ENCODE measurements at regions not wholly inside any gene's neighbourhood (a gene's known extent, or its start where the extent isn't known, plus 50 kb on each side); places are given as distances from the start of the nearest gene placed in this dataset.
"Not testable (repeated sequence)": the region's sequence is repeated elsewhere in the genome, so short reads cannot be mapped to it uniquely, and the experiment has no call there.

DNA sequence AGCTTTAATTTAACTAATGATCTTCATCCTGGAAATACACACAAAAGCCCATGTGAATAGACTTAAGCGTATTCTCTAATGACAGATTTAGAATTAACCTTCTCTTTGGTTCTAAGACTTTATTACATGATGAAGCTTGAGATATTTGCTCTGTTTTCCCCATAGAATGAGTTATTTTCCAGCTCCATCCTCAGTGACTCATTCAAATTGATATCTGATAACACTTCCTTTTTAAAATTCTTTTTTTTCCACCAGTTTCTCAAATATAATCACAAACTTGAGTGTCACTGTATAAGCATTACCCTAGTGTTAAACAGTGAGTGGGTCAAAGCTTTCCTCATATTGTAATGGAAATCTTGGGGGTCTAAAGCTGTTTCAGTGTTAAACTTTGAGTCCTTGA lies 535.8 kb downstream of the KCNA4 start:
- no peak for DNase-seq

DNA sequence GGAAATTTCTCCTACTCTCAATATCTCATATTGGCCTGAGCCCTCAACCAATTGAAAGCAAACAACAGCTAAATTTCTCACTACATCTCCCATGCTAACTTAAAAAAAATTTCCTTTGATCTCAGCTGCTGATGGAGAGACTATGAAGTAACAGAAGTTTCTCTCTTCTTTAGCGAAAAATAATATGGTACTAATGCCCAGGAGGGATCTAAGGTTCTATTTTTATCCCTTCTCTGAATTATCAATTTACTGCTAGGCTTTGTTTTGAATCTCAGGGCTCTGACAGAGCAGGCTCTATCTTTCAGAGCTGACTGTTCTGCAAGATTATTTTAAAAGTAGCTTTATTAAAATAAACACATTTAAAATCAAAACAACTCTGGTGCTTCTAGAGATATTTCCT lies 558.6 kb downstream of the KCNA4 start:
- no peak for DNase-seq

DNA sequence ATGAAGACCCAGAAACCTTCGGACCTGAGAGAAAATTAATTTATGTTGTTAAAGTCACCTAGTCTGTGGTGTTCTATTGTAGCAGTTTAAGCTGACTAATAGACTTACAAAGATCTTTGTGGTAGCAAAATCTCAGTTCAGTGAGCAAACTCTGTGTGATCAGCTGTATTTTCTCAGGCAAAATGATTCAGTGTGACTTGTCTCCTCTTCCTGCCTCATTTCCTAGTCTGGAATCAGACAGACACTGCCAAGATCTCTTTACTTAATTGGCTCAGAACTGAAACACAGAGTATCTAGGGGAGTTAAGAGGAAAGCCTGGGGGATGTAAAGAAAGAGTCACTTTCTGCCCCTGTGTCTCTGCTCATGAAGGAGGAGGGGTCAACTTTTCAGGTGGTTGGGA lies 564.7 kb downstream of the KCNA4 start:
- DNase-seq: no peak

DNA sequence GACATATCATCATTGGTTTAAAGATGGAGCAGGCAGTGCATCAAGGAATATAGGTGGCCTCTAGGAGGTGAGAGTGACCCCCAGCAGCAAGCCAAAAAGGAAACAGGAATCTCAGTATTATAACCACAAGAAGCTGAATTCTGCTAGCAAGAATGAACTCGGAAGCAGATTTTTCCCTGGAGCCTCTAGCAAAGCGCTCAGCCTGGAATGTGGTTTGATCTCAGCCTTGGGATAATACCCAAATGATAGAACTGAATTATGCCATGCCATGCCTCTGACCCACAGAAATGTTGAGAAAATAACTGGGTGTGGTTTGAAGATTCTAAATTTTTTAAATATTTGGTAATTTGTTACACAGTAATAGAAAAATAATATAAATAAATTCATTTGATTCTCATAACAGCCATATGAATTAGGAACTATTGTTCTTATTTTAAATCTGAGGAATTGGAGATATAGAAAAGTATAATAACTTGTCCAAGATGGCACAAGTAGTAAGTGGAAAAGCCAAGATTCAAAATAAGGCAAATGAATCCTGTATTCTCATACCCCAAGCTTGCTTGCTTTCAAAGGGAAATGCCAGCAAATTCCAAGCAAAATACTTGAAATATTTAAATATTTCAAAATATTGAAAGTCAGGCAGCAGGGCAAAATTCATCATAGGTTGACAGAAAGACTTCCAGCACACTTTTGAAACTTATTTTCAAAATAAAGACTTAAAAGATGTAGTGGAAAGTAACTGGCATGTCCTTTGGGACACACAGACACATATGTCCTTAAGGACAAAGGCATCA lies 567.4 kb downstream of the KCNA4 start:
- DNase-seq: no peak

DNA sequence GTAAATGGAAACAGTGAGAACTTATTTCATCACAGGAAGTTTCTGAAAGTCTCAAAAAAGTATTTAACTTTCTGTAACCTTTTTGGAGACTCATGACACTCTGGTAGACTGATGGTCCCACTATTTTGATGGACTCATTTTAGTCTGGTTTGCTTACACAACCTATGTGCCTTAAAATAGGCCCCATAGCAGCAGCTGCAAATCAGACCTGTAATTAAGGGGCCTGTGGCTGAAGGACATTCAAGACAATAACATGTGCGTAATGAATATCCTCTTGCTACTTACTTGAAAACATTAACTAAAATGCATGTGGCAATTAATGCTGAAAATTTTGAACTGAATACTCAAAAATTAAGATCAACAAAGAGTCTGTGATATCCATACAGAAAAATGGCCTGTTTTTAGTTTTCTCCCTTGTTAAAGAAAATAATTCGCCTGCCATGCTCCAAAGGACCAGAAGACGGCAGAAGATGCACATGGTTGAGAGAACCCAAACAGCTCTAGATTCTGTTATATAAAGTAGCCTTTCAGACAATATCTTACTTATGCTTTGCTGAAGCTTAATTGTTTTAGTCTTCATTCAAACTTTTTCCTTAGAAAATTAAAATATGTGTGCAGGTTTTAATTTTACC lies 568.5 kb downstream of the KCNA4 start:
- DNase-seq: no peak

DNA sequence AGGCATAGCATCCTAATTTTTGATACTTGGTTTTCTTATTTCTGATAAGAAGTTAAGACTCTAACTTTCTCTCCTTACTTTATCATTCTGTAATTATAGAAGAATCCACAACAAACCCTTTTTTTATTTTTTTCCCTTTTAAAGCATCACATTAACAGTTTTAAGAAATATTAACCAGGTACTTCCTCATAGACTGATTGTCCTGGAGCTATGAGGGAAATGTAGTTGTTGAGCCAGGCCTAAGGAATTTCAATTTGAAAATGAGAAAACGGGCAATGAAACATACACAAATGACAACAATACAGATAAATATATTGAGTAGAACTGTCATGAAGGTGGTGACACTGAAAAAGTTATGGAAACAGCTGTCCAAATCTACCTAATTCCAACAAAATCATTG lies 569.0 kb downstream of the KCNA4 start:
- DNase-seq: no peak

DNA sequence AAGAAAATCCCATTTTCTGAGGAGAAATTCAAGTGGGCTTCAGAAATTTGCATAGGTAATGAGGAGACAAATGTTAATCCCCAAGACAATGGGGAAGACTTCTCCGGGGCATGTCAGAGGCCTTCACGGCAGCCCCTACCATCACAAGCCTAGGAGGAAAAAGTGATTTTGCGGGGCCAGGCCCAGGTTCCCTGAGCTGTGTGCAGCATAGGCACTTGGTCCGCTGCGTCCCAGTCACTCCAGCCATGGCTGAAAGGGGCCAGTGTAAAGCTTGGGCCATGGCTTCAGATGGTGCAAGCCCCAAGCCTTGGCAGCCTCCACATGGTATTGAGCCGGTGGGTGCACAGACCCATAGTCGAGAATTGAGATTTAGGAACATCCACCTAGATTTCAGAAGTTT lies 570.7 kb downstream of the KCNA4 start:
- DNase-seq: no peak

DNA sequence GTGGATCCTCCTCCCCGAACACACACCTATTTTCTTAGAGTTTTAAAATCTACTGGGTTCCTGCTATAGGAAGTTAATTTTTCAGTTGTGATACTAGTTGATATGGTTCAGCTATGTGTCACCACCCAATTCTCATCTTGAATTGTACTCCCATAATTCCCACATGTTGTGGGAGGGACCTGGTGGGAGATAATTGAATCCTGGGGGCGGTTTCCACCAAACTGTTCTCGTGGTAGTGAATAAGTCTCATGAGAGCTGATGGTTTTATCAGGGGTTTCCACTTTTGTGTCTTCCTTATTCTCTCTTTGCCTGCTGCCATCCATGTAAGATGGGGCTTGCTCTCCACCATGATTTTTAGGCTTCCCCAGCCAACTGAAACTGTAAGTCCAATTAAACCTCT lies 571.6 kb downstream of the KCNA4 start:
- DNase-seq: not testable (repeated sequence)

DNA sequence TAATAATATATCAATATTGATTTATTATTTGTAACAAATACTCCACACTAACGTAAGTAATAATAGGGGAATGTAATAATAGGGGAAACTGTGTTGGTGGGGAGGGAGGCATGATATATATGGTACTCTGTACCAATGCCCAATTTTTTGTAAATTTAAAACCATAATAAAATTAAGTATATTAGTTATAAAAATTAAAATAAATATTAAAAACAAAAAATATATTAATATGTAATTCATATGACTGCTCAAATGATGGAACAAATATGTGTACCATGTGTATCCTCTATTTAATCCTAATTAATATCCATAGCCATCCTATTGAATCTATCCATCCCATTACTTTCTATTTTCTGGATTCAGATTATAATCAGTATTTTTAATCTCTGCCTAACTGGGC lies 578.0 kb downstream of the KCNA4 start:
- no peak for DNase-seq

DNA sequence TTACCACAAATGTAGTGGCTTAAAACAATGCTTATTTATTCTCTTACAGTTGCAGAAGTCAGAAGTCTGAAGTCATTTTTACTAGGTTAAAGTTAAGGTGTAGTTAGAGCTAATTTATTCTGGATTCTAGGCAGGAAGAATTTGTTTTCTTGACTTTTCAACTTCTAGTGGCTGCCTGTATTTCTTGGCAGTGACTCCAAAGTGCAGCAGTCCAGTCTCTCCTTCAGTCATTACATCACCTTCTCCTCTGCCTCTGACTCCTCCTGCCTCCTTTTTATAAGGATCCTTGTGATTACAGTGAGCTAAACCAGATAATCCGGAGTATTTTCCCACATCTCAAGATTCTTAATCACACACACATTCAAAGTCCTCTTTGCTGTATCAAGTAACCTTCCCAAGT lies 581.4 kb downstream of the KCNA4 start:
- no peak for DNase-seq

DNA sequence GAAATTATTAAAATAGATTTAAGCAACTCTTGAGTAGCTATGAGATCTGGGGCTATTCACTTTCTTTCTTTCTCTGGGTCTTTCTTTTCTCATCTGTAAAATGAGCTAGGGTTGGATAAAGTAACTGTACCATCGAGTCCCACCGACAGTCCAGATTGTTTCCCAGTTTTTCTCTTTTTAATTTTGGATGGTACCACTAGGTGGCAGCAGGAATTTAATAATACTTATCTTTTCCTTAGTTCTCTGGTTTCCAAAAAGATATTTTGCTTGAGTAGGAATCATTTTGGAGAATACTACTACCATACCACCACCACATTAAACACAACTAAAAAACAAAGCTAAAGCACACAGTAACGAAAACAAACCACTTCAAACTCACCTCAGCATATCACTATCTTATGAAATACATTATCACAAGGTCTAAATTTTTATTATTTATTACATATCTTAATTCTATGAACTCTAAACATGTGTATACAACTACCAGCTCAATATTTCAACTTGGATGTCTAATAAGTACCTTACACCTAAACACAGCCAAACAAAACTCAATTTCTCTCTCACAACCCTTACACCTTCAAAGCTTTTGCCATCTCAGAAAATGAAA lies 584.0 kb downstream of the KCNA4 start:
- peak; percentile 2 for DNase-seq

DNA sequence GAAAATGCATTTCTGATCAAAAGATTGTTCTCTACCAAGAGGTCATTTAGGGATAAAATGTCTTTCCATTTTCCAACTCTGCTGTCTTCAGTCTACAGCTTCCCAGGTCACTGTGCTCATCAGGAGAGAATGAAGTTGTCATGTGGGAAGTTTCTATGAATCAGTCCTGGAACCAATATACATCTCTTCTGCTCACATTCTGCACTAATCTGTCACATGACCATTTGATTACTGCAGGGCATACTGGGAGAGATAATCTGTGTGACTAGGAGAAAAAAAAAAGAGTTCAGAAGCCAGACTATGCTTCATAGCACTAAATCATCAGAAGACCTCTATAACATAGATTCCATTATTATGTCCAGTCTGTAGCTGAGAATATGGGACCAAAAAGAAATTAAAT lies 611.5 kb downstream of the KCNA4 start:
- DNase-seq: no peak

DNA sequence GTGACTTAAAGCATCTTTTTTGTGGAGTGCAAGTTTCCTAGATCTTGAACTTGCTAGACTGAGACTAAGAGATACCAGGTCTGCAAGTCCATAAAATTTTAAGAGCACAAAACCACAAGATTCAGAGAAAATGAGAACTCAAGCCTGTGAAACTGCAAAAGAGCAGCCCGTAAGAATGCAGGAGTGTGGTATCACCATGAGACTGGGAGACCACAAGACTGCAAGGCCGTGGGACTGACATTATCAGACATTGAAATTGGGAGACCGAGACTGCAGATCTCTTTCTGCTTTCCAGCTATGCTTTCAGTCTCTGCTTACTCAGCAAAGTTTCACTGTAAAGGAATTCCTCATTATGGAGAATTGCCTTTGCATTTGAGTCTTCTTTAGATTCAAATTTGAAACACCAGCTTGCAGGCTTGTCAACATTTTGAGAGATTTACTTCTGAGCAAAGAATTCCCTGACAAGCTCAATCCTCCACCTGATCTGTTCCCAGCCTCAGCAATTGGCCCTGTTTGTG lies 621.2 kb downstream of the KCNA4 start:
- DNase-seq: no peak

DNA sequence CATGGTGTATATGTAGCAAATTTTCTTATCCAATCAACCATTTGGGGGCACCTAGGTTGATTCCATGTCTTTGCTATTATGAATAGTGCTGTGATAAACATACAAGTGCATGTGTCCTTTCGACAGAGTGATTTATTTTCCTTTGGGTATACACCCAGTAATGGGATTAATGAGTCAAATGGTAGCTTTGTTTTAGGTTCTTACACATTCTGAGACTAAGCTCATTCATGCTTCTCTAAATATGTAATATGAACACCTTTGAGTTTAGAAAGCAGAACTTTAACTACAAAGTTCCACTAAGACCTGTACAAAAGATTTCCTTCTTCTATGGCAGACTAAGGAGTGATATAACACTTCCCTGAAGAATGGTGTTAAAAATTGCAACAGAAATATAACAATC lies 627.0 kb downstream of the KCNA4 start:
- no peak for DNase-seq

DNA sequence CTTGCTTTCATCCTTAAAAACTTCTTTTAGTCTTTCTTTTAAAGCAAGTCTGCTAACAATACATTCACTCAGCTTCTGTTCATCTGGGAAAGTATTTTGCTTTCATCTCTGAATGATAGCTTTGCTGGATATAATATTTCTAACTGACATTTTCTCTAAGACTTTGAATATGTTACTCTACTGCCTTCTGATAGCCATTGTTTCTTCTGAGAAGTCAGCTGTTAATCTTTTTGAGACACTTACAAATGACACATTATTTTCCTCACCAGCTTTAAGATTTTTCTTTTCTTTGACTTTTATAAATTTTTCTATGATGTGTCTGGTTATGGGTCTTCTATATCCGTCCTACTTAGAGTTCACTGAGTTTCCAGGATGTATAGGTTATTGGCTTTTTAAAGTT lies 643.1 kb downstream of the KCNA4 start:
- DNase-seq: no peak

DNA sequence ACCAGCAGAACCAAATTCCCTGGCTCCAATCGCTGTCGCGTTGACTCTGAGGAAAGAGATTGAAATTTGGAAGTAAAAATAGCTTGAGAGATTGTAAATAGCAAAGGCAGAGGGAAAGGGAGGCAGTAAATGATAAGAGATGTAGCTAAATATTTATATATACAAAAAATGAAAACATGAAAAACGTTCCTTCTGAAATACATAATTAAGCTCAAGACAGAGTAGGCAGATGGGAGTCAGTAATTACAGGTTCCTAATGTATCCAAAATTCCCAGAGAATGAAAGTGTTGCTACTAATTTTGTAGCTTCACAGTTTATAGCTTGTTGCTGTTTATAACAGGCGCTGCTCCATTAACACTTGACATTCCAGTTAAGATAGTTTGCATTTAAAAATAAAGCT lies 648.7 kb downstream of the KCNA4 start:
- no peak for DNase-seq

DNA sequence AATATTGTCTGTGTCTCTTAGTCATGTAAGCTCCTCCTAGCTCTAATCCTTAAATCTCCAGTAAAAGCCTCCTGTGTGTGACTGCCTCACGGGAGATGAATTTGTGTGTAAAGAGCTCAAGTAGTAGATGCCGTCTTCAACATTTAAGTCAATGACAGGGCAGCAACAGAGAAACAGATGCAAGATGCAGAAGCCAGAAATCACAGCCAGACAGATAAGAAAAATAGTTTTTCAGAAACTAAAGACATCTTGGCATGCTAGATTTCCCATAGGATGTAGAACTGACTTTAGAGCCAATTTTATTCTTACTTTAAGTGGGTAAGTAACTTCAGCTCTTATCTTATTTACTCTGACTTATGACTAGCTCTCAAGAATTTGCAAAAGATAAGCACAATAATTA lies 652.8 kb downstream of the KCNA4 start:
- DNase-seq: no peak

DNA sequence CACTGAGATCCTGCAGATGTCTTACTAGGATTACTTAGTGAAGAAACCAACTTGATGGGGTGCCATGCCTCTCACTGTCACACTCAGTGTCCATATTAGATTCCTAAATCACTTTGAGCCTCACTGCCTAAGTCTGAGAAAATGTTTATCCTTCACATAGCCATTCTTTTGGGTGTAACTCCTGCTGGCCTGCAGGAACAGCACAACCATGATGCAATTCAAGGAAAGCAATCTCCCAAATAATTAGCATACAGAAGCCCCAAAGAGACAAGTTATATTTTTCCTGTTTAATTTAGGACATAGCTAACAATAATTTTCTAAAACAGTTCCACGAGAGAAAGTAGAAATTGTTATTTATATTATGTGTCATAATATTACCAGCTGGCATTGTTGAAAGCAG lies 655.5 kb downstream of the KCNA4 start:
- no peak for DNase-seq

DNA sequence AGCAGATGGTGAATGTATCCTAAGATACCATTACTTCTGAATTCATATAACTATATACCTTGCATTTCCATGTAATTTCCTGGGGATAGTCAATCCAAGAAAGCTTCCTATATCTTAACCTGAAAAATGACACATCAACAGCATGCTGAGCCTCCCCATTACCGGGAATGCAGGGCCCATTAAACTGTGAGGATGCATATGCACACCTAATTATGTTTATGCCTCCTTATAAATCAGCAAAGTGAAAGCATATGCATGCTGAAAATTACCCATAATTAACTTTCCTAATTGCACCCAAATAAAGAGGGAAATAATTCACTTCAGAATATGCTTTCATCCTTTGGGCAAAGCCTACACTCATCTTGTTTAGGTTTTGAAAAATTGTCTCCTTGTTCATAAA lies 663.0 kb downstream of the KCNA4 start:
- no peak for DNase-seq

DNA sequence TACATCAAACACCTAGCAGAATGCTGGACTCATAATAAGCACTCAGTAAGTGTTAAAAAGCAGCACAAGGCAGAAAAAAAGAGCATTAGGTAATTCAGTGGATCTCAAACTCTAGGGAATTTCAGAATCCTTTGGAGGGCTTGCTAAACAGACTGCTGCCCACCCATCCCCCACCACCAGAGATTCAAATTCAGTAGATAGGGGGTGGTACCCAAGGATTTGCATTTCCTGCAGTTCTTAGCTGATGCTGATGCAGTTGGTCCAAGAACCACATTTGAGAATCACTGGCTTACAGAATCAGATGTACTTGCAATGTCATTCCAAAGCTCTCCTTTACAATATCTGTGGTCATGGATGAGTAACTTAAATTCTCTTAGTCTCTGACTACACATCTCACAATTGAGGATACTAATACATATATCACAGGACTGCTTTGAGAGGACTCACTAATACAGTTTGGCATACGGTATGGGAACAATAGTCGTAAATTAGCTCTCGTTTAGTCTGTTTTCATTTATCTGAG lies 664.5 kb downstream of the KCNA4 start:
- no peak for DNase-seq

DNA sequence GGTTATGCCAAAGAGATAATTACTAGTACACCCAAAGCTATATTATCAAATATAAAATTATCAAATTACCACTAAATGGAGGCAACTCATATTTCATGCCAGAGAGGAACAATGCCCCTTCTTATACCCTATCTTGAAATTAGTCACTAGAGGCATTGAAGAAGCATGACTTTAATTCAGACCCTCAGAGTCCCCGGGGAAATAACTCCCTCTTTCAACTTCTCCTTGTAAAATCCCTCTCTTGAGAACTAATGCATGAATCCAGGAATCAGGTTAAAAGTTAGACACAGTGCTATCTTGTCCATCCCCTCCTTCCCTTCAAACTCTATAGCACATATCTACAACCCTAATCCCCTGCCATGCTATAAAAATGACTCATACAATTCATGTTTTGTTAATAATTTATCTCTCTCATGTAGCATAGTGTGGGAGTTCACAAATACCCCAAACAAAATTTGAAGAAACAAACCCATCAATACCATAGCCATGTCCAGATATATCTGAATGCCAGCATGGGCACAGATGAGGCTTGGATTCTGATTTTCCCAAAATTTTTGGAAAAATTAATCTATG lies 665.4 kb downstream of the KCNA4 start:
- no peak for DNase-seq

DNA sequence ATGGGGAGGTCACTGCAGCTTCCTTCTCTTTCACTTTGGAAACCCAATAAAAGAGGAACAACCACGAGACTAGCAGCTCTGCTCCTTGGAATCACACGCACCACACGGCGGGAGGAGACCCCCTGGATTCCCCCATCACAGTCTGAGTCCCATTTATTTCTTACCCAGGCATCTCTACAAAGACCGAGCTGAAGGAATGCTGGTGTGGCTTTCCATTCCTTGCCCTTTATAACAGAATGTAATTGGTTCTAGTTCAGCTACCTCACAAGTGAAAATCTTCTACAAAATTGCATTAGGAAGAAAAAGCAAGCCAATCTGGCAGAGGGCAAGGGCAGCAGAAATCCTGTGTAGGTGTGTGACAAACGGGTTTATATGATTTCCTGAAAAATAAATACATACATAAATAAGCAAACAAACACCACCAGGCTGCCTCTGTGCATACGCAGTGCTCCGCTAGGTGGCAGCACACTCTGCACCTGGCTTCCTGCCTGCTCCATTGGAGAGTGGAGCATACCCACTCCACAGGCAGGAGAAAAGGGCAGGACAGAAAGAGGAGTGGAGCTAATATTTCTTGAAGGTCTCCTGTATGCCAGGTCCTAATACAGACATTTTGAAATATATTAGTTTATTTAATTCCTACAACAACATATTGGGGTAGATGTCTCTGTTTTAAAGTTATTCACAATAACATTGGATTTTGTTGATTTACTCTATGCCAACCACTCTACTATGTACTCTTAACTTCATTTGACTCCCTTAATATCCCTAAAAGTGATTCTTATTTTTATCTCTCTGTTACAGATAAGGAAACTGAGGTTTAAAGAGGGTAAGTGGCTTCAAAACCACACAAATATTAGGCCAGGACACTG lies 673.1 kb downstream of the KCNA4 start:
- no peak for DNase-seq

Data from NCI-H2029 (cell line).